GM12878 (cell line): ENCODE measurements at regions not wholly inside any gene's neighbourhood (a gene's known extent, or its start where the extent isn't known, plus 50 kb on each side); places are given as distances from the start of the nearest gene placed in this dataset.
"Not testable (repeated sequence)": the region's sequence is repeated elsewhere in the genome, so short reads cannot be mapped to it uniquely, and the experiment has no call there.

ENCODE experiments used
- ATAC-seq: fragments of 200-7000 bp; cut with Tn5 transposase; 3 replicates; pipeline ENCODE4 v1.9.1; 2020; ENCODE audit warnings: mild to moderate bottlenecking, moderate library complexity
- BruUV-seq: library from RNA; stranded (reverse); fragments of 400-500 nt; replicated peaks from 2 replicates; lab custom pipeline; 2021; lab: Mats Ljungman, UMichigan
- CTCF ChIA-PET: fragments of 300-600 bp; sonication (Branson Sonifier 250); formaldehyde crosslinking; extraction: SDS; loops from one replicate; lab custom pipeline; 2021; ENCODE audit warnings: inconsistent platforms; lab: Yijun Ruan, JAX
- POLR2A ChIA-PET: fragments of 350-600 bp; formaldehyde crosslinking; extraction: SDS; loops from one replicate; lab custom pipeline; 2021; ENCODE audit warnings: inconsistent platforms; lab: Charles Lee
- RAD21 ChIA-PET: fragments of 300-600 bp; sonication (Branson Sonifier 250); formaldehyde crosslinking; loops from one replicate; lab custom pipeline; 2023; ENCODE audit warnings: antibody characterized with exemption; ENCODE audit not compliant: unreplicated experiment; lab: Charles Lee
- SMC1A ChIA-PET: fragments of 300-600 bp; sonication (Branson Sonifier 250); formaldehyde crosslinking; loops from one replicate; lab custom pipeline; 2023; ENCODE audit not compliant: unreplicated experiment, uncharacterized antibody; lab: Charles Lee
- DNase-seq: peaks from one replicate; pipeline ENCODE4 v3.0.0-alpha.2; 2011; ENCODE audit warnings: low read depth, low spot score
- FAIRE-seq: peaks from 3 replicates; lab custom pipeline; 2011; peaks lifted over from hg19 to GRCh38; lab: Jason Lieb, UNC
- H2AFZ ChIP-seq: 2 replicates; pipeline ENCODE4 v1.6.0; 2011; ENCODE audit warnings: low read depth, low read length, control low read depth; ENCODE audit not compliant: control insufficient read depth
- H3K27ac ChIP-seq: 2 replicates; pipeline ENCODE4 v1.5.1; 2011; ENCODE audit warnings: control low read depth; ENCODE audit not compliant: control insufficient read depth, insufficient read depth
- H3K27me3 ChIP-seq, 2 experiments: replicated peaks in 1 of 2; 2 replicates each; pipeline versions ENCODE4 v1.6.0 to v1.6.1; 2011; ENCODE audit warnings: low read length in 1 of 2; ENCODE audit not compliant: control insufficient read depth in 2 of 2, insufficient read depth in 2 of 2
- H3K36me3 ChIP-seq, 2 experiments: 2 replicates each; pipeline ENCODE4 v1.5.1; 2011; ENCODE audit warnings: low read length in 1 of 2; ENCODE audit not compliant: control insufficient read depth in 2 of 2, insufficient read depth in 2 of 2
- H3K4me1 ChIP-seq: 2 replicates; pipeline ENCODE4 v1.6.1; 2011; ENCODE audit warnings: mild to moderate bottlenecking, low read length, moderate library complexity, mixed read lengths; ENCODE audit not compliant: control insufficient read depth, insufficient read depth
- H3K4me2 ChIP-seq: 2 replicates; pipeline ENCODE4 v1.6.0; 2011; ENCODE audit warnings: control low read depth; ENCODE audit not compliant: control insufficient read depth, insufficient read depth
- H3K4me3 ChIP-seq: fragments of 200-600 bp; sonication (generic); 2 replicates; pipeline ENCODE4 v1.5.1; 2016
- H3K79me2 ChIP-seq: 2 replicates; pipeline ENCODE4 v1.6.0; 2011; ENCODE audit warnings: low read length; ENCODE audit not compliant: control insufficient read depth, insufficient read depth
- H3K9ac ChIP-seq: 2 replicates; pipeline ENCODE4 v1.8.0; 2011; ENCODE audit warnings: low read length, control low read depth, mixed read lengths; ENCODE audit not compliant: control insufficient read depth, insufficient read depth
- H3K9me3 ChIP-seq: replicated peaks from 3 replicates; pipeline ENCODE4 v1.5.1; 2011; ENCODE audit warnings: mild to moderate bottlenecking, low read length; ENCODE audit not compliant: control insufficient read depth, insufficient read depth
- H4K20me1 ChIP-seq: 2 replicates; pipeline ENCODE4 v1.6.0; 2011; ENCODE audit not compliant: control insufficient read depth, insufficient read depth
- CBFB ChIP-seq: IDR thresholded peaks from 2 replicates; pipeline ENCODE4 v1.6.1; 2016; ENCODE audit warnings: antibody characterized with exemption, low read depth
- IKZF2 ChIP-seq, 2 experiments: fragments of 450-650 bp; IDR thresholded peaks; 2 replicates each; pipeline ENCODE4 v1.6.1; 2017; ENCODE audit warnings: mild to moderate bottlenecking in 2 of 2, moderate library complexity in 2 of 2
- IRF5 ChIP-seq: fragments of 450-650 bp; IDR thresholded peaks from 2 replicates; pipeline ENCODE4 v1.6.1; 2017; ENCODE audit warnings: borderline replicate concordance
- MTA2 ChIP-seq: fragments of 450-650 bp; IDR thresholded peaks from 2 replicates; pipeline ENCODE4 v1.6.1; 2016; ENCODE audit warnings: low read depth, mild to moderate bottlenecking, moderate library complexity
- MYC ChIP-seq: IDR thresholded peaks from 2 replicates; pipeline ENCODE4 v1.6.1; 2011; ENCODE audit warnings: mild to moderate bottlenecking, low read length, moderate library complexity, inconsistent platforms; ENCODE audit not compliant: insufficient read depth, insufficient replicate concordance, insufficient read length, severe bottlenecking
- TCF7 ChIP-seq: IDR thresholded peaks from 2 replicates; pipeline ENCODE4 v1.6.1; 2014; ENCODE audit warnings: antibody characterized with exemption, borderline replicate concordance
- ZBED1 ChIP-seq: IDR thresholded peaks from 2 replicates; pipeline ENCODE4 v1.6.1; 2016; ENCODE audit warnings: borderline replicate concordance
- WGBS: methylation state at CpG from one replicate; pipeline ENCODE4 v1.1.6; 2016; ENCODE audit warnings: low lambda C conversion rate; ENCODE audit not compliant: insufficient replicate concordance, insufficient coverage; ENCODE audit errors: missing lambda C conversion rate; 5-methylcytosine and 5-hydroxymethylcytosine counted together
- in situ Hi-C: fragments of 300-500 bp; cut with MboI; formaldehyde crosslinking; loops from 9 replicates; pipeline ENCODE4 v1.14.3; 2018; ENCODE audit warnings: mixed read lengths
- intact Hi-C: fragments of 100-400 bp; cut with micrococcal nuclease; formaldehyde crosslinking; loops from one replicate; pipeline ENCODE4 v1.14.2; 2022; ENCODE audit not compliant: unreplicated experiment

GRCh38 chr6:85237478-85237877 is 212.4 kb upstream of the NT5E start:
- Histone ChIP-seq H3K27me3 (no peaks in the 10 kb centered on the region), H3K4me3 (no peak overlapping the region), H3K9ac (no peak overlapping the region), H3K9me3 (no peaks in the 10 kb centered on the region), H3K79me2 (no peaks in the 10 kb centered on the region), H2AFZ (no peak overlapping the region), H4K20me1 (no peaks in the 10 kb centered on the region), H3K36me3 (no peaks in the 10 kb centered on the region), H3K4me1 (no peaks in the 10 kb centered on the region), H3K27ac (no peak overlapping the region), H3K4me2 (no peak overlapping the region)
- intact Hi-C loops (no loop called here), in situ Hi-C loops (no loop called here)
- ChIA-PET RAD21 (no interaction called here), SMC1A (interaction anchor here (0.7 to 1.1 kb wide), 2 partner anchors 15 to 33 kb away, joined by 3 read pairs; no protein-coding TSS in a partner anchor), POLR2A (no interaction called here), CTCF (interaction anchor here (0.7 kb wide), 1 partner anchor 1139 kb away, joined by 3 read pairs; no protein-coding TSS in a partner anchor)
- BruUV-seq = no TSS peak
- TF ChIP-seq ZBED1 (no peak), TCF7 (no peak), MYC (no peak)
- no peak for FAIRE-seq
- DNase-seq = no peak
- 0% methylated on average over 3 of the region's 3 CpGs for WGBS
- ATAC-seq = no peak

GRCh38 chr6:85236636-85237035 is 213.2 kb upstream of the NT5E start:
- POLR2A ChIA-PET = no interaction called here
- Histone ChIP-seq H3K36me3 (no peaks in the 10 kb centered on the region), H3K9me3 (no peaks in the 10 kb centered on the region), H3K4me3 (no peak overlapping the region), H3K4me2 (no peak overlapping the region), H3K27me3 (no peaks in the 10 kb centered on the region), H4K20me1 (no peaks in the 10 kb centered on the region), H3K4me1 (no peaks in the 10 kb centered on the region), H3K9ac (no peak overlapping the region), H3K27ac (no peak overlapping the region), H3K79me2 (no peaks in the 10 kb centered on the region), H2AFZ (no peak overlapping the region)
- ATAC-seq = no peak
- TF ChIP-seq CBFB = no peak
- no peak for TF ChIP-seq MTA2
- no peak for TF ChIP-seq IRF5
- TF ChIP-seq TCF7 = no peak
- no peak for TF ChIP-seq IKZF2 (IDR thresholded peaks at IDR 0.05)
- intact Hi-C loops (no loop called here), in situ Hi-C loops (no loop called here)
- SMC1A ChIA-PET = interaction anchor here (0.7 to 1.1 kb wide), 2 partner anchors 14 to 1225 kb away, joined by 3 read pairs; no protein-coding TSS in a partner anchor
- BruUV-seq = no TSS peak
- RAD21 ChIA-PET = no interaction called here
- no peak for FAIRE-seq
- CTCF ChIA-PET = no interaction called here
- 33% methylated on average over 3 of the region's 3 CpGs for WGBS
- DNase-seq = no peak

GRCh38 chr6:85227345-85227744 is 222.5 kb upstream of the NT5E start:
- H3K4me2 ChIP-seq, H3K27me3 ChIP-seq, H3K27ac ChIP-seq, FAIRE-seq, intact Hi-C loops, BruUV-seq, H3K4me1 ChIP-seq, H3K79me2 ChIP-seq, DNase-seq, in situ Hi-C loops, ATAC-seq, H3K4me3 ChIP-seq, H3K36me3 ChIP-seq, H3K9me3 ChIP-seq, H2AFZ ChIP-seq, RAD21 ChIA-PET, H4K20me1 ChIP-seq, H3K9ac ChIP-seq: not testable (repeated sequence)
- WGBS = 0% methylated on average over 1 of the region's 1 CpG
- SMC1A ChIA-PET = interaction anchor here (0.7 kb wide), 1 partner anchor 443 kb away, joined by 3 read pairs; no protein-coding TSS in a partner anchor
- CTCF ChIA-PET = interaction anchor here (0.6 kb wide), 1 partner anchor 35 kb away, joined by 3 read pairs; no protein-coding TSS in a partner anchor
- POLR2A ChIA-PET = interaction anchor here (0.6 kb wide), 1 partner anchor 1138 kb away, joined by 3 read pairs; no protein-coding TSS in a partner anchor
